NCI-H345 (cell line): ENCODE measurements at regions not wholly inside any gene's neighbourhood (a gene's known extent, or its start where the extent isn't known, plus 50 kb on each side); places are given as distances from the start of the nearest gene placed in this dataset.

Experiments used
- DNase-seq: peaks from one replicate; lab custom pipeline; 2025; lab: John Stamatoyannopoulos, UW

DNA sequence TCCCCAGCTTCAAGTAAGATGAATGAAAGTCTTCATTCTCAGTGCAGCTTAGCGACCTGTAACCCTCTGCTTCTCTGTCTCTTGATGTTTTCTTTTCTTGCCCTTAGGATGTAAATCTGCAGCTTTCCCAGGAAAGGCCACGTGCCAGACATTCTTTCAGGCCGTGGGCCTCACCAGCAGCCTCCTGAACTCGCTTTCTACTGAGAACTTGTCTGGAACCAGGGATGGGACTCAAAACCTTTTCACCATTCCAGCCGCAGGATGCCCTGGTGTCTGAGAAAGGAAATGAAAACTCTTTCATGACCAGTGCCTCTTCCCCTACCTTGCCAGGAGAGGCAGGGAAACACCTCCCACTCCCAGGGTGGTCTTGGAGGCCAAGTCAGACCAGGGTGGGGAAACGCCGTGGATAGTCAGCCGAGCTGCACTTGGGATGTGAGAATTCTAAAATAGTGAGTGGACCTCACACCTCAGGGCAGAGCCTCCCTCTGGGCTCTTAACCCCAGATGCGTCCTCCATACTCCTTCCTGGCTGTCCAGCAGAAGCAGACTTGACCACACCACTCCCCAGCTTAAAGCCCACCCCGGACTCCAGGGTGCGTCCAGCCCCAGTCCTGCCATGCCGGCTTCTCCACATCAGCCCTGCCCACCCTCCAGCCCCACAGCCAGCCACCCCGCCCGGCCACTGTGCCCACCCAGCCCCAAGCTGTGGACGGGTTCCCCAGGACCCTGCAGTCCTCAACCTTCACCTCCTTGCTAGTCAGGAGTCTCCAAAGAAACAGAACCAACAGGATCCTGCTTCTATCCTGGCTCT lies 115.5 kb downstream of the TWIST2 start:
- DNase-seq, result no peak

DNA sequence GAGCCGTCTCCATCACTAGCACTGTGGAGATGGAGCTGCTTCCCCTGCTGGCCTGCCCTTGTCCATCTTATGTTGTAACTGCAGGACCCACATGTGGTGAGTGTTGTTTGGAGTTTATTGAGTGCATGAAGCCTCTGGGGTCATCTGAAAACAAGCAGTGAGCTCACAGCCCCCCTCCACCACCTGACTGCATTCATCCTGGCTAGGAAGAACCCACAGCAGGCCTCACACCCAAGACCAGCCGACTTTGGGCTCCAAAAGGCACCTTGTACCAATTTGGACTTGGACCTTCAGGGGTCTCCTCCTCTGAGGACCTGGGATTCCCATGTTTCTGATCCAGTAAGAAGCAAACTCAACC lies 116.1 kb downstream of the TWIST2 start:
- no peak for DNase-seq

GRCh38 chr2:238964544-238965067 lies 116.7 kb downstream of the TWIST2 start:
- no peak for DNase-seq

DNA sequence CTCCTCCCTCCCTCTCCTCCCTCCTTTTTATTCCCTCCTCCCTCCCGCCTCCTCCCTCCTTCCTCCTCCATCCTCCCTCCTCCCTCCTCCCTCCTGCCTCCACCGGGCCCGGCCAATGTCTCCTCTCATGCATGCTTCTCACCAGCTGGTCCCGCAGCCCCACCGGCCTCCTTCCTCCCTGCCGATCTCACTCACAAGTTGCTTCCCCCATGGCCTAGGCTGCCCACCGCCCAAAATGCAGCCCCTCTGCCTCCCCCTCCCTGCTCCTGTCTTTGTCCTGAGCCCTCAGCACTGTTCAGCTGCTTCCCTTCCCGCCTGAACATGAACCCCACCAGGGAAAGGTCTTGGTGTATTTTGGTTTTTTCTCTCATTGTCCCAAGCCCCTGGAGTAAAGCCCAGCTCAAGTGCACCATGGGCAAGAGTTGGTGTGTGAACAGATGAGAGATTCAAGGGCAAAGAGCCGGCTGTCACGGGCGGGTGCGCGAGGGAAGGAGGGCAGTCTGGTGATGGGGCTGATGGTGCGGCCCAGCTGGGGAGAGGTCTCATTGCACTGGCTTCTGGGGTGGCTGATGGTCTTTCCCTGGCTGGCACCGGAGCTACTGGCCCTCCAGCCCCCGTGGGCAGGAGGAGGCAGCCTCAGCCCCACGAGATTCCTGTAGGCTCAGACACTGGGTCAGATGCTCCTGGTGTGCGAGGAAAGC lies 117.6 kb downstream of the TWIST2 start:
- DNase-seq, result no peak

GRCh38 chr2:238966072-238966937 lies 118.4 kb downstream of the TWIST2 start:
- no peak for DNase-seq

DNA sequence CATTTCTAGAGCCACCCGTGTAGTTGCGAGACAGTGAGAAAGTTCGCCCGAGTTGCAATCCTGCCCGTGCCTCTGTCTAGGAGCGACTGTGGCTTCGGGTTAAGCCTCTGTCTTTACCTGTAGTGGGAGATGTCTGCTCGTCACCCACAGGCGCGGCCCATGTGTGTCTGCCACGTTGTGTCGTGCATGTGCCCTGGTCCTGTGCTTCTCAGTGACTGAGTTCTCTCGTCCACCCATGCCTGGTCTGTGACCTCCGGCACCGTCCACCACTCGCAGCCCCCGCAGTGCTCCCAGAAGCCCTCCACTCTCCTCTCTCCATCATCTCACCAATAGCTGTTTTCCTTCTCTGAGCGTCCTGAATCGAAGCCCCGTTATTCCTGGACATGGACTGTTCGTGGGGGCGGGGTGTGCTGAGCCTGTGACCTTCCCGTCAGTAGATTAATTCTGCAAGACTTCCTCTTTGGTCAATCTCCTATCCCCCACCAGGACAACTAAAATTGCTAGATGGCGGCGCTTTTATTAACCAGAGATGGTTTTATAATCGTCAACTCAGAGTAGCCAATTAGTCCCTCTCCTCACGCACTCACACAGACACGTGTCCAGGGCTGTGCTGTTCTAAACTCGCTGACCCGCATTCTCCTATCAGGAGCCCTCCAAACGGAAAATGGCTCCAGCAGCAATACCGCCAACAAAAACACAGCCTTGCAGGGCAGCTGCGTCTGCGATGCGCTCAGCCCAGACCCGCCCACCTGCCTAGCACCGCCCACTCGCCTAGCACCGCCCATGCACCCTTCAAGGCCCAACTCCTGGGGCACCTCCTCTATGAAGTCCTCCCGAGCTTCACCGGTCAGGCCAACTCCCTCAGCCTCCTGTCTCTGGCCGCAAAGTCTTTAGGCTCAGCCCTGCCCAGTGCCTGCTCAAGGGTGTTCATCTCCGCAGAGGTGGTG lies 119.4 kb downstream of the TWIST2 start:
- no peak for DNase-seq

- DNase-seq, result no peak
Measured at GRCh38 chr2:238967978-238968360, 120.1 kb downstream of the TWIST2 start.

DNA sequence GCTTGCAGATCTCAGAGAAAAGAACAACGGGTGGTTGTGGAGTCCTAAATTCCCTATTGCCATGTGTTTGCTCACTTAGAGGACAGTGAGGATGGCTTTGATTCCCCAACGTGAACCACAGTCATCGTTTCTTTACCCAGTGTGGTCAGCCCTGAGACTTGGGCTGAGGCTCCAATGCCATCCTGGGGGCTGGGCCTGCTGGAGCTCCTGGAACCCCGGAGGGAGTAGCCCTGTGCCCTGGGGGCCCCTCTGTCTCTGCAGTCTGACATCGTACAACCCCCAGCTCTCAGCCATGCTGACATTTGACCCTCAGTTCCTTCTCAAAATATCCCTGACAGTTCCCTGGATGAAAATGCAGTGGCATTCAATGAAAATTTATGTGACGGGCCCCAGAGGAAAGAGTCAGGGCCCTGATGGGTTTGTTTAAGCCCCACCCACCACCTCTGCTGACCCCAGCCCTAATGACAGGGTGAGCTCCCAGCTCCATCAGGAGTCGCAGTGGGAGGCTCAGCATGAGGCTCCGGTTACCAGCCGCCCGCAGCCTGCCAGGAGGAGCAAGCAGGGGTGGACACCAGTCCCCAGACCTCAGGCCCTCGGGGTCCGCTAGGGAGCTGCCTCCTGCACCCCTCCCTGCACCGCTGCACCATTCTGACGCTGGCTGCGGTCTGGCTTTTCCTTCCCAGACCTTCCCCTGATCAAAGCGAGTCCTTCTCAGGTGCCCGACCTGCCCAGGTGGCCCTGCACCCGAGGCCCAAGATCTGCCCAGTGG lies 120.9 kb downstream of the TWIST2 start:
- DNase-seq, result no peak

DNA sequence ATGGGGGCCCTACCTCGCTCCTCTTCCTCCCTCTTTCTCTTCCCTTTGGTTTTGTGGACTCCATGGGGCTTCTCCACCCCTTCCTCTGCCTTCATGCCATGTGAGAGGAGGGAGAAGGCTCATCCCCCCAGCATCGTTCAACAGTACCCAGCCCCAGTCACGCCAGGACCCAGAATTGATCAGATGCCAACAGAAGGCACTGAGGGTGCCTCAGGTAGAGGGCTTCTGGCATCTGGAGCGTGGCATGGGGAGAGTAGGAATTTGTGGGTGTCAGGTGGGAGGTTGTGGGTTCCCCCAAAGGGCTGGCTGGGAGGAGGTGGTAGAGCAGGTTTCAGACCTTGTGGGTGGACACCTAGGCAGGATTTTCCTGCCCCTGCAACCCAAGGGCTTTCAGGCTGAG lies 122.0 kb downstream of the TWIST2 start:
- no peak for DNase-seq

GRCh38 chr2:238970553-238971081 lies 122.7 kb downstream of the TWIST2 start:
- DNase-seq, result peak; percentile 19

DNA sequence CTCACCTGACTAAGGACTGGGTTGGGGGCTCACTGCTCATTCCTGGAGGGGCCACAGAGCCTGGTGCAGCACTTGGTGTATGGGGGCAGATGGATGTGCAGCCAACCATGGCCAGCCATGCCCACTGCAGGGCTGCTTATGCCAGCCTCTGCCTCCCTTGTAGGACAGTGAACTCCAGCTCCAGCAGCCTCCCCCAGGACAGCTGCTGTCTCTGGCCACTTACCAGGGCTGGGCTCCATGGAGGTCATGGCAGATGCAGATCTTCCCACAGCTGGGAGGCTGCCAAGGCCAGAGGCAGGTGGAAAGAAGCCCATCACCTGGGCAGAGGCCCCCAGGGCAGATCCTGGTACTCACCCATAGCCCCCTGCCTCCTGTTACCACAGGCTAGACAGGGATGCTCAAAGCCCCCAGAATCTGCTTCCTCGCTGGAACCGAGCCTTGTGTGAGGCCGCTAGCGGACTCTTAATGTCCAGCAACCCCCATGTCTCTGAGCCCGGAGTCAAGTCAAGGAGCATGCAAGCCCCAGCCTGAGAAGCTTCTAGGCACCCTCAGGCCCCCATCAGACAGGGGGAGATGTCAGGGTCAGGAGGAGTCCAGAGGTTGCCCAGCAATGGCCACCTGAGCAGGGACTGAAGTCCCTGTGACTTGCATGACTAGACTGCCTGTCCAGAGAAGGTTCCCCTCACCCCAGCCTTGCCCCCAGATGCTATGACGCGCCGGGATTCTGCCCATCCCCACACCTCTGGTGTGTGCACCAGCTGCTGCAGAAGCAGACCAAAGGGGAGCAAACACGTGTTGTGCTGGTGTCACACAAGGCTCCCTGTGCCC lies 123.6 kb downstream of the TWIST2 start:
- no peak for DNase-seq

DNA sequence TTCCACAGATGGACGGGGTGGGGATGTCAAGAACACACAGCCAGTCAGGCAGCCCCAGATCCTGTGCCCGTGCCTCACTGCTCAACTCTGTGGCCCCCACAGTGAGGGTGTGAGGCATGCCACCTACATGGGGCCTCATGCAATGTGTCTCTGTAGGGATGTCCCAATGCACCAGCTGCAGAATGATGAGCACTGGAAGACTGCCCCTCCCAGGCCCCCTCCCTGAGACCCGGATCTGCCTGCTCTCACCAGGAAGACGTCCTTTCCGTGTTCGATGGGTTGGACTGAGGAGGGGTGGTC lies 124.2 kb downstream of the TWIST2 start:
- no peak for DNase-seq

DNA sequence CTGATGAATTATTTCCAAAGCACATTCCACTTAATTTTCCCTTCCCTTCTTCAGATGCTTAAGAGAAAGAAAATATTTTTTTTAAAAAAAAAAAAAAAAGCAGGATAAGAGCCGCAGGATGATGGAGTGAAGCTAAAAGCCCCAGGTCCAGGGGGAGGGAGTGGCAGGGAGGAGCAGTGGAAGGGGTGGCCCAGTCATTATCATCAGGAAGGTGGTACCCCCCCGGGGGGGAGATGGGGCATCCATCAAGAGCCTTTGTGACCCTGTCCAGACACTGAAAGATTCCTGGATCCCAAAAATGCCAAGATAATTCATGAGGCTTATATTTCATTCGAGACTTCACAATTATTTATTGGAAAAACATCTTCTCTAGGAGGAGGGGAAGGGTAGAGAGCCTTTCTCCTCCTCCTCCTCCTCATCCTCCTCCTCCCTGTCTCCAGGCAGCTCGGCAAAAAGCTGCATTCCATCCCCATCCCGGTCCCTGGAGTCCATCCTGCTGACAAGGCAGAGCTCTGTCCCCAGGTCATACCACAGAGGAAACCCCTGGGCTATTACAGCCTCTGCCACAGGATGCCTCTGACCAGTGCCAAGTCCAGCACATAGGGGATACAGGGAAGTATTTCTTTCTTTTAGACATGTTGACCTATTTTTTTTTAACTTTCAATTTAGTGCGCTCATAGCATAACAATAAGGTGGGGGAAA lies 125.3 kb downstream of the TWIST2 start:
- DNase-seq, result no peak

DNA sequence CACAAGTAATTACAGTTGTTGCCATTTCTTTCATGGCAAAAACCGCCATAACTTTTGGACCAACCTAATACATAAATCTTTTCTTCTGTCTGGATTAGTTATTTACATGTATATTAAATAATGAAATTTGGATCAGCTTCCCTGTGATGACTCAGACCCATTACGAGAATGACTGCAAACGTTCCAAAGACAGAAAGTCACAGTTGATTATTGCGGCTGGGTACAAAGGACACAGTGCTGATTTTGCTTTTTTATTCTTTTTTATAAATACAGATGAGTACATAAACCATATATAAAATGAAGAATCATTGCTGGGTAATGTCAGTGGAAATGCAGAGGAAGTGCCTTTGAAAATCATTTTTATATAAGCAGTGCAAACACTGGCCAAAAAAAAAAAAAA lies 126.2 kb downstream of the TWIST2 start:
- no peak for DNase-seq

DNA sequence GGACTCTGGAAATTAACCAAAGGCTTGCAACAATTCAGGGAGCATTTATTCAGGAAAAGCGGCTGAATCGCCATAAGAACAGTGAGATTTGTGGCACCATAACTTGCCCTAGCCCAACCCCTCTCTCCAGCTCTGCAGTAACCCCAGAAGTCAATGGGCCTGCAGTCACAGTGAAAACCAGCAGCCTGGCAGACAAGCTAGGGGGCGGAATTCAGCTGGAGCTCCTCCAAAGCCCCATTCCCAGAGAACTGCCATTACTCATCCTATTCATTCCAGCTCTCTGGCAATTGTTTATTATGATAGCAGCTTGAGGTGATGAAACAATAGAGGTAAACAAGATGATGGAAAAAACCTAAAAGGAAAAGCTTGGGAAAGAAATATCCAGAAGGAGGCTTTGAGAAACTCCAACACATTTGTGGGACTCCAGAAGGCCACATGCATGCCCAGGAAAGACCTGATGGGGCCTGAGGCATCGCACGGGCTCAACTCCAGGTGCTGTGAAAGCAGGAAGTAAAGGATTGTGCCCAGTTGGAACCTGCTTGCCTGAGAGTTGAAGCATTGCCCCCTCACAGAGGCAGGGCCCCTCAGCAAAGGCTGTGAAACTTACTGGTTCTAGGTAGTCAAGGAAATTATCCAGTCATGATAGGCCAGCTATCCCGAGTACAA lies 126.7 kb downstream of the TWIST2 start:
- DNase-seq, result no peak

DNA sequence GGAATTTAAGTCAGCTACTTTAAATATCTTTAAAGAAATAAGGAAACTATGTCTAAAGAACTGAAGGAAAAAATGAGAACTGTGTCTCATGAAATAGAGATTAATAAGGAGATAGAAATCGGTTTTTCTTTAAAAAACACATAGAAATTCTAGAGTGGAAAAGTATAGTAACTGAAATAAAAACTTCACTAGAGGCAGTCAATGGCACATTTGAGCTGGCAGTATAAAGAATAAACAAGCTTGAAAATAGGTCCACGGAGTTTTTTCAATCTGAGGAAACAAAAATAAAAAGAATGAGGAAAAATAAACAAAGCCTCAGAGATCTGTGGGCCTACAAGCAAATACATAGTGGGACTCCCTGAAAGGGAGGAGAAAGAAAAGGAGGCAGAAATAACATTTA lies 127.5 kb downstream of the TWIST2 start:
- no peak for DNase-seq

GRCh38 chr2:238978497-238978896 lies 130.6 kb downstream of the TWIST2 start:
- DNase-seq, result no peak

DNA sequence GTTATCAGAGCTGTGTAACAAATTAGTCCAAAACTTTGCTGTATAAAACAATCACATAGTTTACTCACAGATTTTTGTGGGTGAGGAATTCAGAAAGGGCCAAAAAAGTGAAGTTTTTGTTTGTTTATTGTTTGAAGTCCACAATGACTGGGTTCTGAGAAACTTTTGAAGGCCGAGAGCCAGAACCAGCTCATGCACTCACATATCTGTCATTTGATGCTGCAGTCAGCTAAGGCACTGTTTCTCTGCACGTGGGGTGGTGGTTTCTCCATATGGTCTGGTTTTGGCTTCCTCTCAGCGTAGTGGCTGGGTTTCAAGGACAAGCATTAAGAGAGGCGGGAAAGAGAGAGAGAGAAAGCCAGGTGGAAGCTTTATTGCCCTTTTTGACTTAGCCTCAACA lies 131.8 kb downstream of the TWIST2 start:
- no peak for DNase-seq
